Hepatocyte (in vitro differentiated cells): ENCODE measurements at regions not wholly inside any gene's neighbourhood (a gene's known extent, or its start where the extent isn't known, plus 50 kb on each side); places are given as distances from the start of the nearest gene placed in this dataset.

Experiments used
- DNase-seq: peaks from one replicate; pipeline ENCODE4 v3.0.0-alpha.2; 2016; ENCODE audit warnings: low spot score
- H2AFZ ChIP-seq: fragments of 200-600 bp; sonication (generic); 2 replicates; pipeline ENCODE4 v1.6.0; 2016; ENCODE audit warnings: antibody characterized with exemption, mild to moderate bottlenecking
- H3K27ac ChIP-seq: fragments of 200-600 bp; sonication (generic); 2 replicates; pipeline ENCODE4 v1.5.1; 2016; ENCODE audit warnings: mild to moderate bottlenecking
- H3K27me3 ChIP-seq: fragments of 200-600 bp; sonication (generic); 2 replicates; pipeline ENCODE4 v1.6.1; 2016
- H3K36me3 ChIP-seq: fragments of 200-600 bp; sonication (generic); replicated peaks from 2 replicates; pipeline ENCODE4 v1.5.1; 2016; ENCODE audit warnings: low read depth; ENCODE audit not compliant: insufficient read depth
- H3K4me1 ChIP-seq: fragments of 200-600 bp; sonication (generic); 2 replicates; pipeline ENCODE4 v1.5.1; 2016; ENCODE audit warnings: mild to moderate bottlenecking, moderate library complexity; ENCODE audit not compliant: insufficient read depth
- H3K4me2 ChIP-seq: fragments of 200-600 bp; sonication (generic); 2 replicates; pipeline ENCODE4 v1.6.0; 2016
- H3K4me3 ChIP-seq: fragments of 200-600 bp; sonication (generic); 2 replicates; pipeline ENCODE4 v1.5.1; 2016; ENCODE audit warnings: mild to moderate bottlenecking
- H3K79me2 ChIP-seq: fragments of 200-600 bp; sonication (generic); 2 replicates; pipeline ENCODE4 v1.6.0; 2017; ENCODE audit warnings: mild to moderate bottlenecking
- H3K9me2 ChIP-seq: fragments of 200-600 bp; sonication (generic); replicated peaks from 2 replicates; pipeline ENCODE4 v1.6.0; 2017; ENCODE audit warnings: mild to moderate bottlenecking; ENCODE audit not compliant: insufficient read depth
- H3K9me3 ChIP-seq: fragments of 200-600 bp; sonication (generic); 2 replicates; pipeline ENCODE4 v1.5.1; 2016; ENCODE audit warnings: low read depth, mild to moderate bottlenecking
- H4K20me1 ChIP-seq: fragments of 200-600 bp; sonication (generic); 2 replicates; pipeline ENCODE4 v1.6.0; 2016; ENCODE audit warnings: mild to moderate bottlenecking; ENCODE audit not compliant: insufficient read depth, poor library complexity, severe bottlenecking
- CTCF ChIP-seq: fragments of 200-600 bp; sonication (generic); IDR thresholded peaks from 2 replicates; pipeline ENCODE4 v1.5.1; 2016; ENCODE audit warnings: antibody characterized with exemption, mild to moderate bottlenecking; ENCODE audit not compliant: poor library complexity
- EZH2 ChIP-seq: fragments of 200-600 bp; sonication (generic); IDR thresholded peaks from 2 replicates; pipeline ENCODE4 v1.6.1; 2016; ENCODE audit warnings: antibody characterized with exemption, mild to moderate bottlenecking, borderline replicate concordance
- EZH2phosphoT487 ChIP-seq: fragments of 200-600 bp; sonication (generic); IDR thresholded peaks from one replicate; pipeline ENCODE4 v1.6.1; 2018; ENCODE audit warnings: antibody characterized with exemption, mild to moderate bottlenecking, low read depth, moderate library complexity; ENCODE audit not compliant: unreplicated experiment, severe bottlenecking
- WGBS: methylation state at CpG from one replicate; pipeline ENCODE4 v1.1.6; 2016; ENCODE audit warnings: low lambda C conversion rate; ENCODE audit errors: missing lambda C conversion rate; 5-methylcytosine and 5-hydroxymethylcytosine counted together

GRCh38 chr21:36207577-36208320 is 51.1 kb downstream of the DOP1B start:
- no peak overlapping the region for H3K4me2 ChIP-seq
- H2AFZ ChIP-seq, result no peak overlapping the region
- TF ChIP-seq CTCF (no peak), EZH2phosphoT487 (no peak), EZH2 (no peak)
- no peaks in the 10 kb centered on the region for H3K9me2 ChIP-seq
- no peaks in the 10 kb centered on the region for H3K9me3 ChIP-seq
- H3K27ac ChIP-seq, result no peak overlapping the region
- no peaks in the 10 kb centered on the region for H3K79me2 ChIP-seq
- H3K36me3 ChIP-seq, result no peaks in the 10 kb centered on the region
- no peak for DNase-seq
- H3K4me3 ChIP-seq, result no peak overlapping the region
- peaks cover 18% of the 10 kb centered on the region for H3K4me1 ChIP-seq
- no peaks in the 10 kb centered on the region for H4K20me1 ChIP-seq
- no peaks in the 10 kb centered on the region for H3K27me3 ChIP-seq
- WGBS, result 68% methylated on average over 15 of the region's 15 CpGs

GRCh38 chr21:36208326-36209013 is 51.8 kb downstream of the DOP1B start:
- no peak overlapping the region for H3K27ac ChIP-seq
- no peaks in the 10 kb centered on the region for H3K27me3 ChIP-seq
- peaks cover 12% of the 10 kb centered on the region for H3K4me1 ChIP-seq
- no peak overlapping the region for H3K4me3 ChIP-seq
- no peak for DNase-seq
- no peaks in the 10 kb centered on the region for H3K9me2 ChIP-seq
- H3K4me2 ChIP-seq, result no peak overlapping the region
- H3K9me3 ChIP-seq, result no peaks in the 10 kb centered on the region
- TF ChIP-seq CTCF (no peak), EZH2phosphoT487 (no peak), EZH2 (no peak)
- H3K79me2 ChIP-seq, result no peaks in the 10 kb centered on the region
- no peaks in the 10 kb centered on the region for H4K20me1 ChIP-seq
- no peak overlapping the region for H2AFZ ChIP-seq
- WGBS, result 93% methylated on average over 27 of the region's 27 CpGs
- H3K36me3 ChIP-seq, result no peaks in the 10 kb centered on the region

GRCh38 chr21:36209626-36210171 is 53.1 kb downstream of the DOP1B start:
- Histone ChIP-seq H3K27ac (peak overlapping the region; percentile 70), H3K36me3 (no peaks in the 10 kb centered on the region), H3K9me3 (no peaks in the 10 kb centered on the region), H3K9me2 (no peaks in the 10 kb centered on the region), H3K4me1 (no peaks in the 10 kb centered on the region), H3K4me3 (no peak overlapping the region), H3K4me2 (no peak overlapping the region), H4K20me1 (no peaks in the 10 kb centered on the region), H2AFZ (no peak overlapping the region), H3K79me2 (no peaks in the 10 kb centered on the region), H3K27me3 (no peaks in the 10 kb centered on the region)
- 62% methylated on average over 11 of the region's 11 CpGs for WGBS
- TF ChIP-seq EZH2phosphoT487 (no peak), CTCF (peak; percentile 68), EZH2 (no peak)
- DNase-seq, result peak; percentile 72
